HCT116 (cell line): ENCODE measurements at regions not wholly inside any gene's neighbourhood (a gene's known extent, or its start where the extent isn't known, plus 50 kb on each side); places are given as distances from the start of the nearest gene placed in this dataset.

ENCODE experiments used
- ATAC-seq: fragments of 200-7000 bp; cut with Tn5 transposase; 2 replicates; pipeline ENCODE4 v1.9.1; 2020; ENCODE audit warnings: mild to moderate bottlenecking, moderate library complexity
- BruUV-seq: library from RNA; stranded (reverse); fragments of 400-500 nt; replicated peaks from 2 replicates; lab custom pipeline; 2021; lab: Mats Ljungman, UMichigan
- CTCF ChIA-PET: fragments of 300-600 bp; sonication (Branson Sonifier 250); formaldehyde crosslinking; loops from one replicate; lab custom pipeline; 2021; ENCODE audit warnings: antibody characterized with exemption; lab: Charles Lee
- POLR2A ChIA-PET: fragments of 300-600, 350-600 bp; sonication (Branson Sonifier 250); formaldehyde crosslinking; loops from one replicate; lab custom pipeline; 2021; ENCODE audit warnings: antibody characterized with exemption; lab: Charles Lee
- RAD21 ChIA-PET, 2 experiments: fragments of 300-600 bp; sonication (Branson Sonifier 250); formaldehyde crosslinking; loops; one replicate each; lab custom pipeline; 2023; ENCODE audit warnings: low total read pairs in 2 of 2; ENCODE audit not compliant: uncharacterized antibody in 2 of 2, unreplicated experiment in 2 of 2, low non-redundant PET in 1 of 2; lab: Charles Lee
- DNase-seq: peaks from one replicate; pipeline ENCODE4 v3.0.0-alpha.2; 2010; ENCODE audit warnings: low read depth, low spot score
- H2AFZ ChIP-seq: fragments of 200-600 bp; shearing (Covaris generic), sonication (generic); 2 replicates; pipeline ENCODE4 v1.6.1; 2017; ENCODE audit warnings: low read depth, mixed run types, mixed read lengths, antibody characterized with exemption, low read length; ENCODE audit not compliant: poor library complexity, severe bottlenecking
- H3K27ac ChIP-seq: 2 replicates; pipeline ENCODE4 v1.5.1; 2012; ENCODE audit warnings: low read depth, low read length
- H3K27me3 ChIP-seq: fragments of 200-600 bp; sonication (generic); 2 replicates; pipeline ENCODE4 v1.6.1; 2016; ENCODE audit warnings: mixed run types, low read length, mixed read lengths; ENCODE audit not compliant: insufficient read depth
- H3K36me3 ChIP-seq, 2 experiments: fragments of 200-500 bp in 1 of 2; fragments of 200-600 bp in 1 of 2; sonication (Bioruptor generic) in 1 of 2; sonication (generic) in 1 of 2; 2 replicates each; pipeline versions ENCODE4 v1.5.1 to v1.6.1; 2014 to 2016; ENCODE audit warnings: low read length in 2 of 2, inconsistent platforms in 1 of 2, mixed read lengths in 1 of 2, mixed run types in 1 of 2; ENCODE audit not compliant: insufficient read depth in 2 of 2, control insufficient read depth in 1 of 2
- H3K4me1 ChIP-seq, 2 experiments: fragments of 200-600 bp in 1 of 2; sonication (generic) in 1 of 2; 2 replicates each; pipeline versions ENCODE4 v1.5.1 to v1.6.1; 2012 to 2017; ENCODE audit warnings: low read length in 2 of 2, inconsistent platforms in 1 of 2, mild to moderate bottlenecking in 1 of 2, mixed read lengths in 1 of 2, mixed run types in 1 of 2, moderate library complexity in 1 of 2; ENCODE audit not compliant: insufficient read depth in 2 of 2, control insufficient read depth in 1 of 2
- H3K4me2 ChIP-seq: fragments of 200-600 bp; sonication (generic); 2 replicates; pipeline ENCODE4 v1.6.1; 2017; ENCODE audit warnings: mixed run types, low read length, mixed read lengths
- H3K4me3 ChIP-seq, 2 experiments: fragments of 200-600 bp in 1 of 2; sonication (generic) in 1 of 2; replicated peaks in 1 of 2; 2 replicates each; pipeline ENCODE4 v1.5.1; 2011 to 2016; ENCODE audit warnings: low read length in 2 of 2, control low read depth in 1 of 2, low read depth in 1 of 2, mild to moderate bottlenecking in 1 of 2, mixed read lengths in 1 of 2, mixed run types in 1 of 2
- H3K79me2 ChIP-seq: fragments of 200-600 bp; sonication (generic); 2 replicates; pipeline ENCODE4 v1.6.1; 2017; ENCODE audit warnings: mild to moderate bottlenecking, mixed run types, low read length, moderate library complexity, mixed read lengths; ENCODE audit not compliant: insufficient read depth
- H3K9ac ChIP-seq: fragments of 200-600 bp; sonication (generic); 2 replicates; pipeline ENCODE4 v1.6.1; 2016; ENCODE audit warnings: low read length, mixed read lengths
- H3K9me2 ChIP-seq: fragments of 200-600 bp; sonication (generic), shearing (Covaris generic); 2 replicates; pipeline ENCODE4 v1.6.1; 2017; ENCODE audit warnings: mixed run types, mild to moderate bottlenecking, moderate library complexity; ENCODE audit not compliant: insufficient read depth
- H3K9me3 ChIP-seq, 2 experiments: fragments of 200-500 bp in 1 of 2; fragments of 200-600 bp in 1 of 2; sonication (Bioruptor generic) in 1 of 2; sonication (generic) in 1 of 2; 2 replicates each; pipeline ENCODE4 v1.6.1; 2014 to 2017; ENCODE audit warnings: low read length in 2 of 2, mixed read lengths in 2 of 2, inconsistent platforms in 1 of 2, low read depth in 1 of 2, mild to moderate bottlenecking in 1 of 2, mixed run types in 1 of 2, moderate library complexity in 1 of 2; ENCODE audit not compliant: control insufficient read depth in 1 of 2, insufficient read depth in 1 of 2
- H4K20me1 ChIP-seq: fragments of 200-600 bp; sonication (generic), shearing (Covaris generic); 2 replicates; pipeline ENCODE4 v1.6.1; 2017; ENCODE audit warnings: mixed run types, mild to moderate bottlenecking, moderate library complexity; ENCODE audit not compliant: insufficient read depth
- ATF3 ChIP-seq: IDR thresholded peaks from 2 replicates; pipeline ENCODE4 v1.6.1; 2012
- CBX3 ChIP-seq: IDR thresholded peaks from 2 replicates; pipeline ENCODE4 v1.6.1; 2012; ENCODE audit warnings: low read depth
- CEBPB ChIP-seq: IDR thresholded peaks from 2 replicates; pipeline ENCODE4 v1.6.1; 2012; ENCODE audit warnings: low read depth
- CTCF ChIP-seq, 3 experiments: fragments of 200-600 bp in 1 of 3; sonication (generic) in 1 of 3; IDR thresholded peaks in 2 of 3; conservative IDR thresholded peaks in 1 of 3; 2 replicates each; pipeline ENCODE4 v1.5.1; 2012 to 2017; ENCODE audit warnings: low read depth in 2 of 3, low read length in 2 of 3, antibody characterized with exemption in 1 of 3, borderline replicate concordance in 1 of 3, control low read depth in 1 of 3, mild to moderate bottlenecking in 1 of 3, mixed read lengths in 1 of 3, mixed run types in 1 of 3, moderate library complexity in 1 of 3; ENCODE audit not compliant: insufficient read depth in 1 of 3
- FOSL1 ChIP-seq: IDR thresholded peaks from 2 replicates; pipeline ENCODE4 v1.6.1; 2012; ENCODE audit warnings: low read depth
- POLR2AphosphoS5 ChIP-seq: IDR thresholded peaks from 2 replicates; pipeline ENCODE4 v1.6.1; 2011; ENCODE audit warnings: mild to moderate bottlenecking, low read depth, low read length, moderate library complexity
- RAD21 ChIP-seq: IDR thresholded peaks from 2 replicates; pipeline ENCODE4 v1.6.1; 2012; ENCODE audit warnings: low read depth, mild to moderate bottlenecking
- SRF ChIP-seq: IDR thresholded peaks from 2 replicates; pipeline ENCODE4 v1.6.1; 2012; ENCODE audit warnings: low read depth
- intact Hi-C: fragments of 100-400 bp; cut with micrococcal nuclease; formaldehyde crosslinking; loops from 2 replicates; pipeline ENCODE4 v1.10.0; 2022

- DNase-seq, result peak; percentile 4
- CTCF ChIA-PET, result interaction anchor here (2.1 kb wide), 1 partner anchor 1051 kb away, joined by 9 read pairs; no protein-coding TSS in a partner anchor
- no peak overlapping the region for H3K9ac ChIP-seq
- no peak overlapping the region for H2AFZ ChIP-seq
- H3K27me3 ChIP-seq, result no peaks in the 10 kb centered on the region
- H3K79me2 ChIP-seq, result no peaks in the 10 kb centered on the region
- no peaks in the 10 kb centered on the region for H3K36me3 ChIP-seq
- no TSS peak for BruUV-seq
- ATAC-seq, result peak; percentile 66
- TF ChIP-seq RAD21 (peak; percentile 32; the same call in 1 of the 2 replicates), FOSL1 (no peak), SRF (no peak), CTCF (IDR thresholded peaks at IDR 0.05 in 2 of 3, conservative IDR thresholded peaks at IDR 0.05 in 1 of 3; ENCODE audit: borderline replicate concordance in 1 of 3, insufficient read depth in 1 of 3, low read depth in 2 of 3, low read length in 2 of 3) (peak; percentile 40 to 56 (median 47); a peak in 4 of 6 replicates)
- RAD21 ChIA-PET, result no interaction called here
- no peak overlapping the region for H3K4me2 ChIP-seq
- no peak overlapping the region for H3K4me3 ChIP-seq
- H3K9me3 ChIP-seq, result peaks cover 0 to 3% of the 10 kb centered on the region in 2 experiments; a peak in 1 of 4 replicates
- POLR2A ChIA-PET, result no interaction called here
- H4K20me1 ChIP-seq, result no peaks in the 10 kb centered on the region
- no peak overlapping the region for H3K27ac ChIP-seq
- no peaks in the 10 kb centered on the region for H3K4me1 ChIP-seq
- intact Hi-C loops, result loop anchor here (1.0 to 5.0 kb wide), 2 partner anchors 1038 to 1051 kb away; no protein-coding TSS in a partner anchor
- H3K9me2 ChIP-seq, result no peaks in the 10 kb centered on the region
Measured at GRCh38 chr11:81644239-81644840, 1089.3 kb downstream of the FAM181B start.

GRCh38 chr11:81634483-81634882 lies 1099.2 kb downstream of the FAM181B start:
- Histone ChIP-seq H3K9me2 (no peaks in the 10 kb centered on the region), H3K79me2 (no peaks in the 10 kb centered on the region), H3K36me3 (no peaks in the 10 kb centered on the region), H3K9me3 (peaks cover 3 to 13% of the 10 kb centered on the region in 2 experiments; a peak in 2 of 4 replicates), H4K20me1 (no peaks in the 10 kb centered on the region)
- no peak for DNase-seq
- RAD21 ChIA-PET, result no interaction called here
- BruUV-seq, result no TSS peak
- no peak for TF ChIP-seq FOSL1
- no peak for TF ChIP-seq ATF3
- TF ChIP-seq POLR2AphosphoS5, result no peak
- no peak for TF ChIP-seq CBX3
- no peak for TF ChIP-seq CEBPB
- TF ChIP-seq, all 23 proteins: peak for 0
- Histone ChIP-seq H3K4me2 (no peak overlapping the region), H2AFZ (no peak overlapping the region), H3K9ac (no peak overlapping the region), H3K27ac (no peak overlapping the region), H3K4me1 (no peaks in the 10 kb centered on the region), H3K27me3 (no peaks in the 10 kb centered on the region), H3K4me3 (no peak overlapping the region)
- CTCF ChIA-PET, result no interaction called here
- ATAC-seq, result no peak
- POLR2A ChIA-PET, result no interaction called here
- intact Hi-C loops, result no loop called here
